HepG2 (cell line): ENCODE measurements at regions not wholly inside any gene's neighbourhood (a gene's known extent, or its start where the extent isn't known, plus 50 kb on each side); places are given as distances from the start of the nearest gene placed in this dataset.

ENCODE experiments used
- ATAC-seq: fragments of 200-7000 bp; cut with Tn5 transposase; 3 replicates; pipeline ENCODE4 v1.9.1; 2020; ENCODE audit warnings: mild to moderate bottlenecking, moderate library complexity
- BruUV-seq: library from RNA; stranded (reverse); fragments of 400-500 nt; replicated peaks from 2 replicates; lab custom pipeline; 2021; lab: Mats Ljungman, UMichigan
- CTCF ChIA-PET: fragments of 300-600 bp; formaldehyde crosslinking; extraction: SDS; loops from one replicate; lab custom pipeline; 2021; ENCODE audit warnings: low total read pairs, inconsistent platforms, low intra/inter-chr PET ratio; lab: Yijun Ruan, JAX
- POLR2A ChIA-PET: fragments of 350-600 bp; sonication (Branson Sonifier 250); formaldehyde crosslinking; loops from one replicate; lab custom pipeline; 2020; ENCODE audit warnings: antibody characterized with exemption, inconsistent platforms; lab: Yijun Ruan, JAX
- DNase-seq: peaks from one replicate; pipeline ENCODE4 v3.0.0-alpha.2; 2015; ENCODE audit warnings: low spot score
- FAIRE-seq: peaks from 3 replicates; lab custom pipeline; 2011; peaks lifted over from hg19 to GRCh38; lab: Jason Lieb, UNC
- H2AFZ ChIP-seq: one replicate; pipeline ENCODE4 v1.6.1; 2011; ENCODE audit warnings: low read length, inconsistent platforms
- H3K27ac ChIP-seq: fragments of 300-600 bp; 3 replicates; pipeline ENCODE4 v1.8.0; 2011; ENCODE audit warnings: mixed run types, mild to moderate bottlenecking, mixed read lengths, low read length, inconsistent platforms; ENCODE audit not compliant: insufficient read depth; ENCODE audit errors: extremely low read length
- H3K27me3 ChIP-seq, 2 experiments: fragments of 200-600 bp in 1 of 2; 2 replicates in 1 of 2; 3 replicates in 1 of 2; pipeline versions ENCODE4 v1.6.0 to v1.8.0; 2011; ENCODE audit warnings: low read length in 2 of 2, mild to moderate bottlenecking in 2 of 2, moderate library complexity in 2 of 2, inconsistent platforms in 1 of 2; ENCODE audit not compliant: insufficient read depth in 2 of 2, control insufficient read depth in 1 of 2
- H3K36me3 ChIP-seq, 2 experiments: fragments of 200-600 bp in 1 of 2; replicated peaks in 1 of 2; 2 replicates in 1 of 2; 3 replicates in 1 of 2; pipeline versions ENCODE4 v1.5.1 to v1.8.0; 2011; ENCODE audit warnings: low read length in 2 of 2, inconsistent platforms in 1 of 2; ENCODE audit not compliant: insufficient read depth in 2 of 2, control insufficient read depth in 1 of 2
- H3K4me1 ChIP-seq: 2 replicates; pipeline ENCODE4 v1.5.1; 2012; ENCODE audit warnings: low read length, inconsistent platforms; ENCODE audit not compliant: insufficient read depth
- H3K4me2 ChIP-seq: 2 replicates; pipeline ENCODE4 v1.6.0; 2011; ENCODE audit warnings: low read depth, low read length, inconsistent platforms
- H3K4me3 ChIP-seq, 3 experiments: fragments of 200-600 bp in 1 of 3; sonication (generic), shearing (Covaris generic) in 1 of 3; replicated peaks in 1 of 3; 2 replicates each; pipeline ENCODE4 v1.5.1; 2011 to 2016; ENCODE audit warnings: low read length in 3 of 3, inconsistent platforms in 2 of 3, low read depth in 2 of 3, mild to moderate bottlenecking in 2 of 3, control low read depth in 1 of 3, mixed read lengths in 1 of 3; ENCODE audit not compliant: insufficient read depth in 1 of 3
- H3K79me2 ChIP-seq: one replicate; pipeline ENCODE4 v1.6.1; 2011; ENCODE audit warnings: low read length, inconsistent platforms; ENCODE audit not compliant: insufficient read depth
- H3K9ac ChIP-seq: 2 replicates; pipeline ENCODE4 v1.6.0; 2011; ENCODE audit warnings: mild to moderate bottlenecking, low read depth, low read length, inconsistent platforms; ENCODE audit not compliant: insufficient read depth
- H3K9me3 ChIP-seq: 2 replicates; pipeline ENCODE4 v1.5.1; 2012; ENCODE audit warnings: mild to moderate bottlenecking, low read length
- H4K20me1 ChIP-seq: 2 replicates; pipeline ENCODE4 v1.6.0; 2011; ENCODE audit warnings: inconsistent platforms, mild to moderate bottlenecking, low read length, moderate library complexity; ENCODE audit not compliant: insufficient read depth
- NFATC3 ChIP-seq: sonication (generic); formaldehyde crosslinking; IDR thresholded peaks from 2 replicates; pipeline ENCODE4 v1.5.1; 2020; ENCODE audit warnings: mild to moderate bottlenecking, missing genetic modification reagents
- PITX1 ChIP-seq: sonication (generic); formaldehyde crosslinking; IDR thresholded peaks from 2 replicates; pipeline ENCODE4 v1.5.1; 2020; ENCODE audit warnings: mild to moderate bottlenecking, missing genetic modification reagents
- ZFP36L2 ChIP-seq: sonication (generic); formaldehyde crosslinking; IDR thresholded peaks from 2 replicates; pipeline ENCODE4 v1.4.0; 2020; ENCODE audit warnings: missing genetic modification reagents
- WGBS: methylation state at CpG from one replicate; pipeline ENCODE4 v1.1.6; 2017; ENCODE audit warnings: low lambda C conversion rate; 5-methylcytosine and 5-hydroxymethylcytosine counted together
- in situ Hi-C: cut with HindIII; loops from 2 replicates; pipeline ENCODE4 v1.10.0; 2017; ENCODE audit warnings: low pct_unique_long_range_greater_than_20kb; ENCODE audit not compliant: extremely low pct_ligation_motif_present
- intact Hi-C: fragments of 100-400 bp; cut with micrococcal nuclease; formaldehyde crosslinking; loops from one replicate; pipeline ENCODE4 v1.10.0; 2022; ENCODE audit not compliant: unreplicated experiment
- TF ChIP-seq, protein P1 (sequence below): sonication (generic); formaldehyde crosslinking; conservative IDR thresholded peaks from 2 replicates; pipeline ENCODE4 v1.4.0; 2020; ENCODE audit warnings: mild to moderate bottlenecking, missing genetic modification reagents, moderate library complexity

GRCh38 chr1:5752746-5753548, 239.3 kb downstream of the NPHP4 start:
- H3K4me2 ChIP-seq = no peak overlapping the region
- FAIRE-seq (no peak), DNase-seq (no peak), ATAC-seq (no peak)
- H4K20me1 ChIP-seq = no peaks in the 10 kb centered on the region
- H3K79me2 ChIP-seq = no peaks in the 10 kb centered on the region
- H3K4me3 ChIP-seq = no peak overlapping the region
- H3K27me3 ChIP-seq = peaks cover 7 to 95% of the 10 kb centered on the region in 2 experiments; a peak in 4 of 5 replicates
- under 1% methylated on average over 6 of the region's 15 CpGs for WGBS
- no peak overlapping the region for H3K9ac ChIP-seq
- TF ChIP-seq ZFP36L2 (CRISPR knock-in tag) = no peak
- no peak for TF ChIP-seq PITX1
- TF ChIP-seq NFATC3 (CRISPR knock-in tag) = no peak
- TF ChIP-seq, protein P1, sequence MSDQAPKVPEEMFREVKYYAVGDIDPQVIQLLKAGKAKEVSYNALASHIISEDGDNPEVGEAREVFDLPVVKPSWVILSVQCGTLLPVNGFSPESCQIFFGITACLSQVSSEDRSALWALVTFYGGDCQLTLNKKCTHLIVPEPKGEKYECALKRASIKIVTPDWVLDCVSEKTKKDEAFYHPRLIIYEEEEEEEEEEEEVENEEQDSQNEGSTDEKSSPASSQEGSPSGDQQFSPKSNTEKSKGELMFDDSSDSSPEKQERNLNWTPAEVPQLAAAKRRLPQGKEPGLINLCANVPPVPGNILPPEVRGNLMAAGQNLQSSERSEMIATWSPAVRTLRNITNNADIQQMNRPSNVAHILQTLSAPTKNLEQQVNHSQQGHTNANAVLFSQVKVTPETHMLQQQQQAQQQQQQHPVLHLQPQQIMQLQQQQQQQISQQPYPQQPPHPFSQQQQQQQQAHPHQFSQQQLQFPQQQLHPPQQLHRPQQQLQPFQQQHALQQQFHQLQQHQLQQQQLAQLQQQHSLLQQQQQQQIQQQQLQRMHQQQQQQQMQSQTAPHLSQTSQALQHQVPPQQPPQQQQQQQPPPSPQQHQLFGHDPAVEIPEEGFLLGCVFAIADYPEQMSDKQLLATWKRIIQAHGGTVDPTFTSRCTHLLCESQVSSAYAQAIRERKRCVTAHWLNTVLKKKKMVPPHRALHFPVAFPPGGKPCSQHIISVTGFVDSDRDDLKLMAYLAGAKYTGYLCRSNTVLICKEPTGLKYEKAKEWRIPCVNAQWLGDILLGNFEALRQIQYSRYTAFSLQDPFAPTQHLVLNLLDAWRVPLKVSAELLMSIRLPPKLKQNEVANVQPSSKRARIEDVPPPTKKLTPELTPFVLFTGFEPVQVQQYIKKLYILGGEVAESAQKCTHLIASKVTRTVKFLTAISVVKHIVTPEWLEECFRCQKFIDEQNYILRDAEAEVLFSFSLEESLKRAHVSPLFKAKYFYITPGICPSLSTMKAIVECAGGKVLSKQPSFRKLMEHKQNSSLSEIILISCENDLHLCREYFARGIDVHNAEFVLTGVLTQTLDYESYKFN (CRISPR knock-in tag) = no peak
- no peak overlapping the region for H3K27ac ChIP-seq
- intact Hi-C loops (no loop called here), in situ Hi-C loops (no loop called here)
- POLR2A ChIA-PET = no interaction called here
- H3K9me3 ChIP-seq = no peaks in the 10 kb centered on the region
- CTCF ChIA-PET = no interaction called here
- no TSS peak for BruUV-seq
- no peaks in the 10 kb centered on the region for H3K36me3 ChIP-seq
- no peak overlapping the region for H2AFZ ChIP-seq
- H3K4me1 ChIP-seq = no peaks in the 10 kb centered on the region
